22Rv1 (cell line): ENCODE measurements at regions not wholly inside any gene's neighbourhood (a gene's known extent, or its start where the extent isn't known, plus 50 kb on each side); places are given as distances from the start of the nearest gene placed in this dataset.

Source experiments
- H3K27ac ChIP-seq: fragments of 450-650 bp; 2 replicates; pipeline ENCODE4 v1.5.1; 2017
- ZFX ChIP-seq: fragments of 450-650 bp; IDR thresholded peaks from 2 replicates; pipeline ENCODE4 v1.6.1; 2017; ENCODE audit warnings: antibody characterized with exemption, borderline replicate concordance
- TF ChIP-seq, protein P1 (sequence below): fragments of 450-650 bp; IDR thresholded peaks from 2 replicates; pipeline ENCODE4 v1.5.1; 2017; ENCODE audit warnings: mild to moderate bottlenecking

DNA sequence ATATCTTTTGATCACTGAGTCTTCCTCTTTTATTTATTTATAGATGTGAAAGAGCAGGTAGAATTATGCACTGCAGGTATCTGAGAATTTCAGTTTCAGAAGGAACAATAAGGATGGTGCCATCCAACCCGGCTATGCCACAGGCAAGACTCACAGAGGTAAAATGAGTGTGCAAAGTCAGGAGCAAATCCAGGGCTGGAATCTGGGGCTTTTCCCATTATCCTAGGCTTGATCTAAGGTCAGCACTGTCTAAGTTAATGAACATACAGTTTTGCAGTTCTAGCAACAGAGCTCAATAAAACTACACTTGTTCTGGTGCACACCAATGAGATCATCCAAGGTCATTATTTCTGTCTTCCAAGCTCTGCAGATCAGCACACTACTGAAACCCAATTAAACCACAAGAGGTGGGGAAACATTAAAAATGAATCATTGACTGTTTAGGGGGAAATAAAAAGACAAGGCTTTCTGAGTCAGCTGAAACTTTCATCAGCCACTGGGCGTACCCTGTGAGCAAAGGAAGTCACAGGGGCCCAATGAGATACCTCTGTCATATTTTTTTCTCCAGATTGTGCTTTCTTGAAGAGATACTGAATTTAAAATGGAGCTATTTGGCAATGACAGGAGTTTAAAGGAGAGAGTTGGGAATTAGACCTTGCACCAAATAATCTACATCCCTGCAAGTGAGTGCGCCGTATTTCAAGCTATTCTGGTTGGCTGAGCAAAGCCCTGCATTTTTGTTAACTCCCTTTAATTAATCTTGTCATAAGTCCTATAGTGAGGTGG, 662.2 kb upstream of the ZNF608 start:
- peak overlapping the region; percentile 94 for H3K27ac ChIP-seq
- no peak for TF ChIP-seq ZFX
- TF ChIP-seq, protein P1, sequence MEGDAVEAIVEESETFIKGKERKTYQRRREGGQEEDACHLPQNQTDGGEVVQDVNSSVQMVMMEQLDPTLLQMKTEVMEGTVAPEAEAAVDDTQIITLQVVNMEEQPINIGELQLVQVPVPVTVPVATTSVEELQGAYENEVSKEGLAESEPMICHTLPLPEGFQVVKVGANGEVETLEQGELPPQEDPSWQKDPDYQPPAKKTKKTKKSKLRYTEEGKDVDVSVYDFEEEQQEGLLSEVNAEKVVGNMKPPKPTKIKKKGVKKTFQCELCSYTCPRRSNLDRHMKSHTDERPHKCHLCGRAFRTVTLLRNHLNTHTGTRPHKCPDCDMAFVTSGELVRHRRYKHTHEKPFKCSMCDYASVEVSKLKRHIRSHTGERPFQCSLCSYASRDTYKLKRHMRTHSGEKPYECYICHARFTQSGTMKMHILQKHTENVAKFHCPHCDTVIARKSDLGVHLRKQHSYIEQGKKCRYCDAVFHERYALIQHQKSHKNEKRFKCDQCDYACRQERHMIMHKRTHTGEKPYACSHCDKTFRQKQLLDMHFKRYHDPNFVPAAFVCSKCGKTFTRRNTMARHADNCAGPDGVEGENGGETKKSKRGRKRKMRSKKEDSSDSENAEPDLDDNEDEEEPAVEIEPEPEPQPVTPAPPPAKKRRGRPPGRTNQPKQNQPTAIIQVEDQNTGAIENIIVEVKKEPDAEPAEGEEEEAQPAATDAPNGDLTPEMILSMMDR, result no peak

- peak overlapping the region; percentile 94 for H3K27ac ChIP-seq
- no peak for TF ChIP-seq ZFX
- TF ChIP-seq, protein P1, result no peak
These were observed 662.9 kb upstream of the ZNF608 start for GRCh38 chr5:125409234-125409860.

GRCh38 chr5:125409861-125410536, 663.6 kb upstream of the ZNF608 start:
- no peak for TF ChIP-seq ZFX
- TF ChIP-seq, protein P1, result no peak
- peak overlapping the region; percentile 94 for H3K27ac ChIP-seq

DNA sequence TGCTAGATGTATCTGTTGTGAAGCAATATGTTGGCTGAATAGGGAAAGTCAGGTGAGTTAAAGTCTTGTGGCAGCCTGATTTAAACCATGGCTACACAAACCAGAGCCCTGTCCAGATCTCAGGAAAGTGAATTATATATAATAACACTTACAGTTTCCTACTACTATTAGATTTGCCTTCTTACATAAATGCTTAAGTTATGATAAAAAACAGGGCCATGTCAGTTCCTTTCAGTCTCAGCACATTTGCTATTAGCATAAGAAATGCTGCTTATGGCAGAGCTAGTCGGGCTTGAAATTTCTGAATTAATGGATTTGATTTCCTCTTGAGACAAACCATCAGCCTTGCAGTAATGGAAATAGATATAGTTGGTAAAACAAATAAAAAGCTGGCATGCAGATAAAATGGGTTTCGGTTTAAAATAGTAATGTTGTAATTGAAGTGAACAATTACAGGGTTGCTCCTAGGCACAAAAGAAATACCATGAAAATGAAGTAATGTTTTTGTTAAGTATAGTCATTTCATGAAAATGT, 664.2 kb upstream of the ZNF608 start:
- TF ChIP-seq, protein P1, result no peak
- TF ChIP-seq ZFX, result no peak
- H3K27ac ChIP-seq, result peak overlapping the region; percentile 94

GRCh38 chr5:125411071-125411743, 664.8 kb upstream of the ZNF608 start:
- H3K27ac ChIP-seq, result peak overlapping the region; percentile 94
- TF ChIP-seq, protein P1, result no peak
- no peak for TF ChIP-seq ZFX

DNA sequence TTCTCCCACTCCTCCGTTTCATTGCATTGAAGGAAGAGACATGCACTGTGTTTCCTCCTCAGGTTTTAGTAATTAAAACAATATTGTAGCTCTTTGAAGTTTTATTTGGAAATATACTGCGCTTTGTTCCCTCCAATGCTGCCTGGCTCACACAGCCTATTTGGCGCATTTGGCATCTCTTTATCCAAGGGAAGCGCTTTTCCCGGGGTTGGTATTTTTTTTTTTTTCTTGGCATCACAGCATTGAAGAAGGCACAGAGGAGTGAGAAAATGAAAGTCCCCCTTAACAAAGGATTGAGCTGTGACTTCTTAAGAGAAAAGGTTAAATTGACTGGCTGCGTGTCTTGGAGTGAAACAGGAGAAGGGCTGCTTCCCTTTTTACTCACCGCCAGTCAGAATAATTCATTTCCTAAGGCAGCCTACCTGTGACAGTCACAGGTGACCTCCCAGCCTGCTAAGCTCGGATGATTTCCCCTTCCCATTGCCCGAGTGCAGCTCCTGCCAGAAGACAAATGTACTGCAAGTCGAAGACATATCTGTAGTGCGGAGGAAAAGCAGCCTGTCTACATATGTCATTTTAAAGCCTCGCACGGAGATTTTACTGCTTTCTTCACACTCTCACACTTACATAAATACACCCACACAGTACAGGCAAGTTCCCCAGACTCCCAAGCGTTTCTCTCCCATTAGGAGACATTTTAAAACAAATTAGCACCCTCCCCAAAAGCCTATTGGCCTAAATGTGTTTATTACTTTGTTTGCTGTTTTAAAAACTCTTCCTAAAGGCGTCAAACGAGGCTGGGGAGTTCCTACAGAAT, 665.5 kb upstream of the ZNF608 start:
- peak overlapping the region; percentile 94 for H3K27ac ChIP-seq
- TF ChIP-seq, protein P1, result no peak
- no peak for TF ChIP-seq ZFX
